Fibroblast of the conjunctiva (primary cell): ENCODE measurements at regions not wholly inside any gene's neighbourhood (a gene's known extent, or its start where the extent isn't known, plus 50 kb on each side); places are given as distances from the start of the nearest gene placed in this dataset.

ENCODE experiments used
- DNase-seq: peaks from one replicate; pipeline ENCODE4 v3.0.0-alpha.2; 2010; ENCODE audit warnings: low read depth

DNA sequence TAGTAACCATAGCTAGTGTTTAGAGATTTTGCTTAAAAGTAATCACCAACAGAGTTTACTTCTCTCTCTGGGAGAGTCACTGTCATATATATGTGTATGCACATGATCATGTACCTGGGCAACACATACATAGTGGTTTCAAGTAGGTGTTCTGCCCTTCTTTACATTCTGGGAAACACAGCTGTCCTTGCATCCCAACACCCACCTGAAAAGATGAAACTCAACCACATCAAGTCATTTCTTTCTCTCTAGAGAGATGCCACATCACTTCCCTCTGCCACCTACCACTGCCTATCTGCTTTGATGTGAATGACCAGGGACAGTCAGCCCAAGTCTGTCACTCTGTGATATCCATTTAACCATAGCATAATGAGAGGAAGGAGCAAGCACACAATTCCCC lies 155.8 kb upstream of the GADL1 start:
- DNase-seq: no peak

DNA sequence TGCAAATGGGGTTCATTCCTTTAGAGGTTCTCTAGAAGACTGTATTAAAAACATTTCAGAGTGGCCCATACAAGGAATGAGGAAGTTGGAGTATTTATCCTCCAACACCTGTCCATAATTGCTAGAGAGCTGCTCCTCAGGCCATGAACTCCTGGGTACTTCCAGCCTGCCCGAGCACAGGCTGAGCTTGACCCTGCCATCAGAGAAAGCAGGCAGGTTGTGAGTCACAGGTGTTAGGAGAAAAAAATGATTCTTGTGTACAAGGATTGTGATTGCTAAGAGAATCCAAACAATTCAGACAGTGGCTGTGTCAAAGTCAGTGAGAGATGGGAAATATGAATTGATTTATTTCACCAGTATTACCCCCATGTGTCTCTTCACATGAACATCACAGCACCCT lies 156.8 kb upstream of the GADL1 start:
- no peak for DNase-seq

DNA sequence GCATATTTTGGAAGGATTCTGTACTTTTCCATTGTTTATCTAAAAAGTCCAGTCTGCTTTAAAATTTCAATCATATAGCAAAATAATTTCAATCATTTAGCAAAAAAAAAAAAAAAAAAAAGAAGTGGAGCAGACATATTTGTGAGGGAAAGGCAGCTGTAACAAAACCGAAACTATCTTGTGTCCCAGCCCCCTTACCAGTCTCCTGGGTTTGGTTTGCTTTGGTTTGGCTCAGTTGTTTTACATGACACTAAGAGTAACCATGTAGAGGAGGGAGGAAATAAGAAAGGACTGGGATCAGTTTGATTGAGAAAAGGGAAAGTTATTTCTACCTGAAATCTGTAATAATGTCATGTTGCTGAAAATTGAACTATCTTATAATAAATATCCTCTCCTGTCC lies 158.8 kb upstream of the GADL1 start:
- DNase-seq: no peak

DNA sequence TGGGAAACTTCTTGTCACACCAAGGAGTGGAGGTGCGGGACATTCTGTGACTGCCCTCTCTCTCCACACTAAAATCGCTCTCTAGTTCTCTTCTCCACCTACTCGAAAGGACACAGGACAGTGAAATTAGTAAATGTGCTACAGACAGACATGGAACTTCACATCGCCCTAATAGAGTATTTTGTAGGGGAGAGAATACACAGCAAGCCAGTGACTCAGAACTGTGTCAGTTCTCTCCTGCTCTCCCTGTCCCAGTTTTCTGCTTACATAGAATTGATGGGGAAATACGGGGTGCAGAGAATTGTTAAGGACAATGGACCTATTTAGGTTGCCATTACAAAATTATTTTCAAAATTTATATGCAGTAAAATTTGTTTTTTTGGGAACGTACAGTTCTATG lies 159.6 kb upstream of the GADL1 start:
- DNase-seq: no peak

DNA sequence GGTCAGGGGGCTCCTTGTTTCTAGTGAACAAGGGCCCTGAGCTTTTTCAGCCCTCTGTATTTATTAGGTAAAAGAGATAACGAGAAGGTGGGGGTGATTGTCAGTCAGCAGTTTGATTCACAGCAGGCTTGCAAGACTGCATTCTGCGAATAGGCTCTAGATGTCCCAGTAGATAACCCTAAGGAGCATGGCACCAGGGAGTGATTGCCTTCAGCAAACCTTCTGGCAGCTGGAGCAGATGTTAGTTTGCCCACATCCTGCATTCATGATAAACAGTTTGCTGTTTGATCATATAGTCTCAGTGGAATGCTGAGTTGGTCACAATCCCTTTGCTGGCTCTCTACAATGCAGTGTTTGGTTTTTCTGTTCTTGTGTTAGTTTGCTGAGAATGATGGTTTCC lies 161.3 kb upstream of the GADL1 start:
- DNase-seq: no peak

DNA sequence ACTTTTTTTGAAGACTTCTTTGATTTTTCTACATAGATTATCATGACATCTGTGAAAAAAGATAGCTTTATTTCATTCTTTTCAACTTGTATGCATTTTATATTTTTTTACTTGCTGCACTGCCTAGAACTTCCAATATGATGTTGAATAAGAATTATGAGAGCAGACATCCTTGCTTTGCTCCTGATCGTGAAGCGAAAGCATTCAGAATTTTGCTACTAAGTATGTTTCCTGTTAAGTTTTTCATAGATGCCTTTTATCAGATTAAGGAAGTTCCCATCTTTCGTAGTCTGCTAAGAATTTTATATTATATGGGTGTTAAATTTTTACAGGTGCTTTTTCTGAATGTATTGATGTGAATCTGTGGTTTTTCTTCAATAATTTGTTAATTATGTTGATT lies 163.4 kb upstream of the GADL1 start:
- DNase-seq: no peak

DNA sequence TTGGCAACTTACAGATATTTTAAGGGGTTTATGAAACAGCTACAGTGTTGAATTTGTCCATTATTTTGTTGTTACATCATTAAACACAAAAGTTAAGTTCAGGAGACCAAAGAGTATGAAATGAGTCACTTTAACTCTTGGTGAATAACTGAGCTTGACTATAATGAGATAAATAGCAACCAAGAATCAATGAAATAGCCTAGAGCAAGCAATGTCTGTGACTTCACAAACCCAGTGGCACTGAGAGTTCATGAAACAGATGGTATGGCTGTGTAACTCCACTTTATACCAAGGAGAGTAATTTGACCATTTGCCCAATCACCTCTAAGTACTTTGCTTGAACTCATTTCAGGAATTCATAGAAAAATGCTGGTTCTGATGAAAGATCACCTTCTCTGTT lies 169.6 kb upstream of the GADL1 start:
- DNase-seq: no peak

DNA sequence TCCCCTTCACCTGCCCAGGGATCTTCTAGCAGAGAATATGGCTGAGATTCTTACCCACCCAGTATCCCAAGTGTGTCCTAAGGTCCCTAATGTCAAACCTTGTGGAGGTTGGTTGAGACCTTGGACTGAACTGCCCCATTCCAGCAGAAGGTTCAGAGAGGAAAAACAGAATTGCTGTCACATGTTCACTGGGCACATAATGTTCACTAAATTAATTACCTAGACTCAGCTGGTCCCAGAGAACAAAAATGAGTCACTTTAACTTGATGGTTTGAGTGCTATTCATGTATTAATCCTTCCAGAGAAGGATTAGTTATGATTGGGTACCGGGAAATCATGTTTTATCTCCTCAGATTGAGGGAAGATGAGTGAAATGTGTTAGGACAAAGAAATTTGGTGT lies 171.3 kb upstream of the GADL1 start:
- no peak for DNase-seq

DNA sequence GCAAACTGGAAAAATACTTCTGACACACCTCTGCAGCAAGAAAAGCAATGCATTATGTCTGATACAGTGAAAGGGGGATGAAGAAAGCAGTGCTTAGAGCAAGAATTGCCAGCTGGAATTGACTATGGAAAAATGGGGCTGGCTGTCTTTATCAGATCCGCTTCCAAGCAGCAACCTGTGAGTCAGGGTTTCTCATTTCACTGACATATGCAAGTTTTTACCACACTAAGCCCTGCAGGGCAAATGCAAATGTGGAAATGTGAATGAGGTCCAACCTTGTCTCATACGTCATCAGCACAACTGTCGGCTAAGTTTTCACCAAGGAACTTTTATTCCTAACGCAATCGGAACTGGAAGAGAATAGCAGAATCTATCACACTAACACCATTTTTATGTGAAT lies 172.5 kb upstream of the GADL1 start:
- DNase-seq: peak; percentile 93

DNA sequence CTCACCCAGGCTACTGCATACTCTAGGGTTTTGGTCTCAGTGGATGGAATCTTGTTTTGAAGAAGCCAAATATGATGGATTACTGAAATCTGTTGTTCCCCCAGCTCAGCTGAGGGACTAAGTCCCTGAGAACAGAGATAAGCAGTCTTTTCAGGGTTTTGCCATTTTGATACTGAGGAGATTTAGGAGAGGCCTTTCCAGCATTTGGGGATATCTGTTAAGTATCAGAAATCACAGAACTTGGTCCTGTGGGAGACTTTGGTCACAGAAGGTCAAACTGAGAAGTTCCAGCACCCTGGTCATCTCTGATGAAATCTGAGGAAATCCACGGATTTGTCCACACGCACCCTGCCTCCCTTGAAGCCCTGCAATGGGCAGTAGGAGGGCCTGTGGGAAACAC lies 181.0 kb upstream of the GADL1 start:
- no peak for DNase-seq

DNA sequence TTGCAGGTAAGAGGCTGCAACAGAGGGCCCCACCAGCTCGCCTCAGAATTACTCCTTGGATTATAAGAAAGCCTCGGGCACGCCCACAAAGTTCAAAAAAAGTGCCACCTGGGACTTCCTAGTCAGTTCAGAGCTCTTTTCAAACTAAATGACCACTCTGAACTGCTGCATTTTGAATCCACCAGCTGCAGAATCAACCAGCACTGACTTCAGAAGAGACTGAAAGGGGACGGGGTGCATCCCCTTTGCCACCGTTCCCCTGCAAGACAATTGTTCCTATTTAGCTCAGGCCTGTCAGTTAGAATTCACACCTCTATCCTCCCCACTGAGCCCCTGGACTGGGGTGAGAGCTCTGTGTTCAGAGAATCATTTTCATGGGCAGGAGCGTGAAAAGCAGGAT lies 181.4 kb upstream of the GADL1 start:
- DNase-seq: no peak

DNA sequence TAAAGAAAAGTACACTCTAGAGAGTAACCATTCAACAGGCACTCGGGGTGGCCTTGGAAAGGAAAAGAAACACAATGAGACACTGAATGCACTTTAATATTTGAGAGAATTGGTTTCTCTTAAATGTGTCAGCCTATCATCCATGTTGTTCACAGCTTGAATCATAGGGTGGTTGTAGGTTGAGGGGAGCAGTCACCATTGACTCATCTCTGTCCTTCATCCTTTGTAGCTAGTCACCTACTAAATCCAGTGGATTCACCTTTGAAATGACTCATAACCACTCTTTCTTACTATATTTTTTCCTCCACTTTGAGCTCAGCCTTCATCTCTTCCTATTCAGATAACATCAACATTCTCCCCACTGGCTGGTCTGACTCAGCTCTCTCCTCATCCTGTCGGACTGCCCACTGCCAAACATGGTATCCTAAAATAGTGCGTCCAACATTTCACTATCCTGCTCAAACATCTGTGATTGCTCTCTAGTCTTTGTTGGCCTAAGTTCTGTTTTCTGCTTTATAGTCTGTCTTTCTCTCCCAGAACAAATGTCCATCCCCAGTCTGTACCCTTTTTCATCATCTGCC lies 182.7 kb upstream of the GADL1 start:
- DNase-seq: peak; percentile 44

DNA sequence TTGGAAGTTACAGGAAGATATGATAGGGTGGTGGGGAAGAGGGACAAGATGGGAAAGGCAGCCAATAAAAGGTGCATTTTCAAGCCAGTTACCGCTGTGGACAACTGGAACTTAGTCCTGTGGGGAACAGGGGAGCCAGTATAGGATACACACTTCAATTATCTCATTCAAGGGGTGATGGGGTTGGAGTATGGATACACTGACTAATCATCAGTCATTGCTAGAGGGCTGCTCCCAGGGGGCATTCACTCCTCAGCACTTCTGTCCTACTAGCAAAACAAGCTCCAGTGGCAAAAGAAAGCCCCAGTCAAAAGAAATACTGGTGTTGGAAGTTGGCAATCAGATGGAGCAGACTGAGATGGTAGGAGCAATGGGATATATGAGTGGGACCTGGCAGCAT lies 183.4 kb upstream of the GADL1 start:
- DNase-seq: no peak

DNA sequence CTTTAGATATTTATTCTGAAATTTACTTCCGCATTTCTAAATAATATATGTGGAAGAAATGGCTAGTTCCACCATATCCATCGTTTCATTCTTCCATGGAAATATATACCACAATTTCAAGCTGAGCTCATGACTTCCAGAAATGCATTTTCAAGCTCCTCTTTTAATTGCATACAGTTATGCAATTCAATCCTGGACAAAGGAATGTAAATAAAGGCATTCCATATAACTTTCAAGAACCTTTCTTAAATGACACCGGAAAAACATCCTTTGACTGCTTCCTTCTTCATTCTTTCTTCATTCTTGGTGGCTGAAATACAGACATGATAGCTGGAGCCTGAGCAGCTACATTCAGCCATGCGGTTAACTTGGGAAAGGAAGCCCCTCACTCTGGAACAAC lies 185.2 kb upstream of the GADL1 start:
- DNase-seq: no peak

DNA sequence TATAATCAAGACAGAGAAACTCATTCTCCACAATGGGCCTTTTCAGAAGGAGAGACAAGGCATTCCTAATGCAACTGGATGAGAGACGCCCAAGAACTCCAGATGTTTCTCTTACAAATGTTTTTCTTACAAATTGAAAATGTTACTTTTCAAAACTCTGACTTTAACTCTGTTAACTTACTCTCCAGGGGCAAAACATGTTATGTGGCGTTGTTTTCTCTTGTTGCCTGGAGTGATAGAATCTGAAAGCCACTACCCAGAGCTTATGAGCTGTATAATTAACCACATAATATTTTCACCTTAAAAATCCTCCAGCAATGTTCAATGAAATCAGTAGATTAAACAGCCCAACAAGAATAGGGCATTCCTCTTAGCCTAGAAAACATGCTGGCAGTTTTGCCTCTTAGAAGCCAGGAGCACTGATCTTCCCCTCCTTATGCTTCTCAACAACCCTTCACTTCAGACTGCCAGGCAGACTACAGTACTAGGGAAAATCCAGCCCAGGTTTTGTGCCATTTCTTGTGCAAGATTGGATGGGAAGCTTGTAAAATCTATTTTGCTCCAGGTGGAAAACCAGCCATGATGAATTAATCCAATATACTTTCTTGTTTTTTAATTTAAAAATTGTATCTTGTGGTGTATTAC lies 186.7 kb upstream of the GADL1 start:
- DNase-seq: no peak

DNA sequence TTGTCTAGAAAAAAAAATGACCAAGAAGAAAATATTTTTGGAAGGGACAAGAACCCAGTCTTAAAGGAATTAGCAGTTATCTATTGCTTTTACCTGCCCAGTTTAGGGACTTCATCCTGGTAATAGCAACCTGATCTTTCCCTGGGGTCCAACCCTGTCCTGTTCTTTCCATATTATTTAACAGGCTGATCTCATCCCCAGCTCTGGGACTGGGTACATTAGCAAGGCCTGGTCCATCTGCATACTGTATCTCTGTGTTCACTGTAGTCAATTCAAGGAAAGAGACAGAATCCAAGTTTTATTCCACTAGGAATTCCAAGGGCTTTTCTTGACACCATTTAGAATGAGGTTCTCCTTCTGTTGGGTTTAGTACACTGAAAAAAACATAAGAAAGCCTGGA lies 191.7 kb upstream of the GADL1 start:
- no peak for DNase-seq

DNA sequence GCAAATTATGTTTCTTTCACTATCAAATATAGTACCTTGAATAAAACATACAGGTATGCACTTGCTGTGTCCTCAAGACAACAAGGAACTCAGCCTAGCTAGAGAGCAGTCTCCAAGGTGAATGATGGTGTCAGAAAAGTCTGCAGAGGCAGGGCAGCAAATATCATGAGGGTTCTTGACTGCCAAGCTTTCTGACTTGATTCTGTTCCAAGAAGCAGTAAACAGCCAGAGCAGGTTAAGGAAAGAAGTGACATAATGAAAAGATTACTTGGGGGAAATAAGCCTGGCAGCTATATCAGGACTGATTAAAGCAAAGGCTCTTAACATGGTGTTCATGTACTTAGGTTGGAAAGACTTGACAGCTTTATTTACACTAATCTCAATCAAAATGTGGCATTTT lies 192.2 kb upstream of the GADL1 start:
- no peak for DNase-seq

DNA sequence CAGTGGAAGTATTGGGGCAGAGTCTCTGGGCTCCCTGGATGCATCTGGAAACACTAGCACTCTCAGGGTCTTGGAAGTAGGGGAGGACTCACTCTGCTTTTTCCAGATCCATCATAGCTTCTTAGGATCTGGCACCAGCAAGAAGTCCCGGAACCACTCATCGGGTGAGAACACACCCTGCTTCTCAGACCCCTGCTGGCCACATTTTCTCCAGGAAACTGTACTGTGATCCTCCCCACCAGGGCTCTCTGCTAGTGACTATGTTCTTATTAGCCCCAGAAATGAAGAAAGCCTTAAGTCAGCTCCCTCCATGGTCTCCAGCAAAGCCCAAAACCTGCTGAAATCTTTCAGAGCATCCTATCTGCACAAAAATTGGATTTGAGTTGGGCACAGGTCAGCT lies 197.3 kb upstream of the GADL1 start:
- no peak for DNase-seq

DNA sequence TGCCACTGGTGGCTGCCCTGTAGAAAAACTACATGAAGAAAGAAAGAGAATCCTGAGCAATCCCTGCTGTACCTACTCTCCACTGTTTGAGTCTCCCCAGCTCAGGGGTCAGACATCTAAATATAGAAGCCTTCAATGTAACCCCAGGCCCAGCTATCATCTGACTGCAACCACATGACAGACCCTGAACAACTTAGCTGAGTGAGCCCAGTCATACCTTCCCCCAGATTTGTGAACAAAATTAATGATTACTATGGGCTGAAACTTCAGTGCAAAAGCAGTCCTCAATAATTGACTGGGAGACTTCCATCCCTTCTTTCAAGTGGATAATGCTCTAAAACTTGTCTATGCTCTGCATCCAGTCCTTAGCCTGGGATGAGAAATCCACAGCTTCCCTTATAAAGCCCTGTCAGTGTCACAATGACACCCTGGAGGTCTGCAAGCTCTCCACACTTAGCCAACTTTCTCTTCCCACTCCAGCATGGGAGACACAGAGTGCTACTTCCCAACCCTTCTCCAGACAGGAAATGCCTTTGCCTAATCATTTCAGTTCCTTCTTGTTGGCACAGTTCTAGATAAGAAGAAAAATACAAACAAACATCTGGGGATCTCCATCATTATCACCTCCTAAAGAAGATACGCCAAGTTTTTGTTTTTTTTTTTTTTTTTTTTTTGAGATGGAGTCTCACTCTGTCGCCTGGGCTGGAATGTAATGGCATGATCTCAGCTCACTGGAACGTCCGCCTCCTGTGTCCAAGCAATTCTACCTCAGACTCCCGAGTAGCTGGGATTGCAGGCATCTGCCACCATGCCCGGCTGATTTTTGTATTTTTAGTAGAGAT lies 198.5 kb upstream of the GADL1 start:
- DNase-seq: no peak

DNA sequence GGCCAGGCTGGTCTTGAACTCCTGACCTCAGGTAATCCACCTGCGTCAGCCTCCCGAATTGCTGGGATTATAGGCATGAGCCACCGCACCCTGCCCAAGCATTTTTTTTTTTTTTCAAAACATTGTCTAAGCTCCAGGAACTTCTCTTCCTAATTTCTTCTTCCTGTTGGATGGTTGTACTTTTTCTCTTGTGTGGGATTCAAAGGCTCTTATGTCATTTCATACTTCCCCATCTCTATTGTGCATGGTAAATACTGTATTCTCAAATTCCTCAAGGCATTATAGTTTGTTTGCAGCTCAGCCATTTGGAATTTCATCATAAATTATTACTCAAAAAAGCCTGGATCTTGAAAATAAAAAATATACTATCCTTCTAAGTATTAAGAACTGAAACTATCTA lies 199.1 kb upstream of the GADL1 start:
- DNase-seq: no peak

DNA sequence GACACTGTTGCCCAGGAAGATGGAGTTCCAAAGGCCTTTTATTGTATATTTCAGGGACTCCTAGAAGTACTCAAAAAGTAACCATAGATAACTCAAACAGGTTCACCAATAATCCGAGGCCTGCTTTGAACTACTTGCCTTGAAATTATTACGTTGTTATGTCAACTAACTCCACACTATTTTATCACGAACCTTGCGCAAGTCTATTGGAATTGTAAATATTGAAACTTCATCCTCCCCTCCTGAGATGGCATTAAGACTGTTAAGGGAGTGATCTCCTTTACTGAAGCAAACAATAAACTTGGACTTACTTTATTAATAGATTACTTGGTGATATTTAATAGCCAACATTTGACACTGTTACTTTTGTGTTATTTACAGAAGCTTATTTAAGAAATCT lies 199.6 kb upstream of the GADL1 start:
- no peak for DNase-seq

DNA sequence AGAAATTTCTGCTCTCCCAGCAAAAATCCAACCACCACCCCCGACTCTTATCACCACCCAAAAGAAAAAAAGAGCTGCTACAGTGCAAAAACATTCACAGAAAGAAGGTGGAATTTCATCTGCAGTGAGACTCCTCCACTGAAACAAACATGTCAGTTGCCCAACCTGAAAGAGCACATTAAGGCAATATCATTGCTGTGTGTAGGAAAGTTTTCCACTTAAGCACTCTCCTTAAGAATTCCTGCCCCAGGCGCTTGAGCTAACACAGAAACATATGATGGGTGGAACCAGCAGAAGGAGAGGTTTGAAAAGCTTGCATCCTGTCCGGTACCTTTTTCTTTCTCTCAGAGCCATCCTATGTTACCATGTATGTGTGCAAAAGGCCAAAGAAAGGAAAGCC lies 200.8 kb upstream of the GADL1 start:
- no peak for DNase-seq

DNA sequence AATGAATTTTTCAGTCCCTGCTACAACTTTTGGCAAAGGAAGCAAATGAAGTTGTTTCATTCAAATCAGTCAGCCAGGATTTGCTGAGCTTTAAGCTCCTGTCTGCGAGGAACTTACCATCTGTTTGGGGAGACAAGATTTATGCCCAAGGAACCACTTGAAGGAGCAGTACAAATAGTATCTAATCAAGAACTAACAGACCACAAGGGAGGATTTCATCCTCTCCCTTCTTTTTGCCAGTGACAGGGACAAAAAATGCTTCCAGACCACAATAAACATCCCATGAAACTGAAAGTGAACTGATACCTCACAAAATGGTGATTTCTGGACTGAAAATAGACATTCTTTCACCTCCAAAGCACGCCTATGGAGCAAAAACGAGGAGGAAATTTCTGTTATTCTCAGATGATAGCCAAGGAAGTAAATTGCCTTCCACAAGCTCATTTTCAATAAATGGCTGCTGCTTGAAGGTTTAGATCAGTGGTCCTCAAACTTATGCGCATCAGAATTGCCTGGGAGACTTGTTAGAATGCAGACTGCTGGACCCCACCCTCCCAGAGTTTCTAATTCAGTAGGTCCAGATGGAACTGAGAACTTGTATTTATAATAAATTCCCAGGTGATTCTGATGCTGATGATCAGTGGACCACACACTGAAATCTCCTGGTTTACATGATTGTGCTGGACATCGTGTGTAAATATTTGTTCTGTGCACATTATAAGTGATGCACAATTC lies 202.4 kb upstream of the GADL1 start:
- no peak for DNase-seq
